GM20000 (cell line): ENCODE measurements at regions not wholly inside any gene's neighbourhood (a gene's known extent, or its start where the extent isn't known, plus 50 kb on each side); places are given as distances from the start of the nearest gene placed in this dataset.

ENCODE experiments used
- DNase-seq: peaks from one replicate; pipeline ENCODE4 v3.0.0; 2012; ENCODE audit warnings: low spot score
- TF ChIP-seq, protein P1 (sequence below): IDR thresholded peaks from 2 replicates; pipeline ENCODE4 v1.5.1; 2012; ENCODE audit warnings: mild to moderate bottlenecking, control low read depth; ENCODE audit errors: extremely low read depth, missing control alignments

DNA sequence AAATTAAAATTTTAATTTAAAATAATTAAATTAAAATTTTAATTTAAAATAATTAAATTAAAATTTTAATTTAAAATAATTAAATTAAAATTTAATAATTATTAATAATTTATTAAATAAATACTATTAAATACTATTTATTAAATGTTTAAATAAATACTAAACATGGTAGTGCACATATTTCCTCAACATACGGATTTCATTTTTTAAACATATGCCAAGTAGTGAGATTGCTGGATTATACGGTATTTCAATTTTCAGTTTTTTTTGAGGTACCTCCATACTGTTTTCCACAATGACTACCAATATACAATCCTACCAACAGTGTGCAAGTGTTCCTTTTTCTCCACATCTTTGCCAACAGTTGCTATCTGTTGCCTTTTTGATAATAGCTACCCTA, 852.9 kb upstream of the CDH8 start:
- TF ChIP-seq, protein P1, sequence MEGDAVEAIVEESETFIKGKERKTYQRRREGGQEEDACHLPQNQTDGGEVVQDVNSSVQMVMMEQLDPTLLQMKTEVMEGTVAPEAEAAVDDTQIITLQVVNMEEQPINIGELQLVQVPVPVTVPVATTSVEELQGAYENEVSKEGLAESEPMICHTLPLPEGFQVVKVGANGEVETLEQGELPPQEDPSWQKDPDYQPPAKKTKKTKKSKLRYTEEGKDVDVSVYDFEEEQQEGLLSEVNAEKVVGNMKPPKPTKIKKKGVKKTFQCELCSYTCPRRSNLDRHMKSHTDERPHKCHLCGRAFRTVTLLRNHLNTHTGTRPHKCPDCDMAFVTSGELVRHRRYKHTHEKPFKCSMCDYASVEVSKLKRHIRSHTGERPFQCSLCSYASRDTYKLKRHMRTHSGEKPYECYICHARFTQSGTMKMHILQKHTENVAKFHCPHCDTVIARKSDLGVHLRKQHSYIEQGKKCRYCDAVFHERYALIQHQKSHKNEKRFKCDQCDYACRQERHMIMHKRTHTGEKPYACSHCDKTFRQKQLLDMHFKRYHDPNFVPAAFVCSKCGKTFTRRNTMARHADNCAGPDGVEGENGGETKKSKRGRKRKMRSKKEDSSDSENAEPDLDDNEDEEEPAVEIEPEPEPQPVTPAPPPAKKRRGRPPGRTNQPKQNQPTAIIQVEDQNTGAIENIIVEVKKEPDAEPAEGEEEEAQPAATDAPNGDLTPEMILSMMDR = no peak
- DNase-seq = no peak

DNA sequence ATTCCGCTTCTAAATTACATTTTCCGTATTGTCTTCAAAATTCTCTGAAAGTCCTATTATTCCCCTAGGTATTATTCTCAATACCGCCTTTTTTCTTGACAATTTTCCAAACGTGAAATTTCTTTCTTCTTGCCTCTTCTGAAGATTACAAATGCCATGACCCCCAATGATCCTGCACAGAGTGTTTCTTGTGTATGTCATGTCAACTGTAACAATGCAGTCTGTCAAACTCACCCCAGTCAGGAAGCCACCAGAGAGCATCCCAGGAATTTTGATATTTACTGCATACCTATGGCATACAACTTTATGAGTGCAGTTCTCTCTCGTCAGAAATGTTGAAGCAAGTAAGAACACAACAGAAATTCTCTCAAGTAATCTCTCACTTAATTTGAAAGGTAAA, 847.3 kb upstream of the CDH8 start:
- TF ChIP-seq, protein P1 = no peak
- DNase-seq = no peak

DNA sequence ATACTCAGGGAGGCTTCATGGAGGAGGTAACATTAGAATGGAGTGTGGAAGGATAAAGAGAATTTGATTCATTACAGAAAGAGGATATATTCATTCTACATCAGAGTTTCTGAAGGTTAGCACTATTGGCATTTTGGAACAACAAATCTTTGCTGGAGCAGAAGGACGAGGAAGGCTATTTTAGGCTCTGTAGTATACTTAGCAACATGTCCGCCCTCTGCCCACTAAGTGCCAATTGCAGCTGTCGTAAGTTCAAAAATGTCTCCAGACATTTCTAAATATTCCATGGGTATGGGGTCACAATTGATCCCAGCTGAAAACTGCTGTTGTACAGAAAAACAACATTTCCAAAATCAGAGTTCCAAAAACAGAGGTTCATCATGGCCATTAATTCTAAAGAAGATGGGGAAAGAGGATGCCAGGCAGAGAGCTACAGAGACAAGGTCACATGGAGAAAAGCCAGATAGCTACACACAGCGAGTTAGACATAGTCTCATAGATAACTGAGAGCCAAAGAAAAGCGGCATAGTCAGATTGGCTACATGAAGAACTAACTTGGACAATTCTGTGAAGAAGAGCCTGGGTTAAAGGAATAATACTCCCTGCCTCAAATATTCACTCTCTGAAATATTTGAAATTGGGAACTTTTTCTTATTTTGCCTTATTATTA, 846.4 kb upstream of the CDH8 start:
- TF ChIP-seq, protein P1 = no peak
- no peak for DNase-seq

DNA sequence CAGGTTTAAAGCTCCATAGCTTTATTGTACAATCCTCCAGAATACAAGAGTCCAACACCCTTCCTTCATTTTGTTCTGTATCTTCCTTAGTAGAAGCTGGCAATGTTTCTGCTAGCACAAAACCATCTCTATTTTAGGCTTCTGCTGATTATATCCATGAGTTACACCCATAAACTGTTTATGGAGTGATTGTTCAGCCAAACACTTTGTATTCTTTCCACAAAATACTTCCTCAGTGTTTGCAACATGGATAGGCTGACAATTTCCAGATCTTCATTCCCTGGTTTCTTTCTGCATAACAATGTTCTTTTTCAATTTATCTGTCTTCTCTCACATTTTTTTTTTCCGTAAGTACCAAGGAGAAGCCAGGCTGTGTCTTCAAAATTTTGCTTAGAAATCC, 839.9 kb upstream of the CDH8 start:
- TF ChIP-seq, protein P1 = no peak
- DNase-seq = no peak

DNA sequence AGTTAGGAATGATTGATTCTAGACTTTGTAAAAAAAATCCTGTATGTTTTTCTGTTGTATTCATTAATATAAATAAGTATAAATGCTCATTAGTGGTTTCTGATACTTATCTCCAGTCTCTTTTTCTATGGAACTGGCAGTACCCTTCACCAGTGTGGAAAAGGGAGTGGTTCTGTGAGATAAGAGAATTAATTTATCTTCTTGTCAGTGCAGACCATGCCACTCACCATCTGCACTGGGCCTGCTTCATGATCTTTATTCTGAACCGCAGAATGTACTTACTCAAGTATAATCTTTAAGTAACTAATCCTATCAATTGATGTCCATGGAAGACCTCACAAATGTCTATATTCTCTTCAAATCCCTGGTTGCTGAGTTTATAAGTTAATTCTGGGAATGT, 836.1 kb upstream of the CDH8 start:
- DNase-seq = no peak
- TF ChIP-seq, protein P1 = no peak

DNA sequence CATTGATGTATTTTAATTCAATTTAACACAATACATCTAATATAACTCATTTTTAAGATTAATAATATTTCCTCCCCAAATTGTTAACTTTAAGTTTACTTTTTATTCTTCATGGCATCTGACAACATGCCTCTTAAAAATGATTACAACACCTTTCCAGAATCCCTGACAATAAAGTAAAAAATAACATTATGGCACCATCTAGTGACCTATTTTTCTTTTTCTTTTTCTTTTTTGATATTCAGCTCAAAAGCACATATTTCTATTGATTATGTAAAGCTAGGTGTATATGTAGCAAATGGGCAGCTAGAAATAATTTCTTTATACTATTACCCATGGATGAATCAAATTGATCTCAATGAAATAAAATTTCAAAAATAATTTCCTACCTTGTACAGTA, 834.3 kb upstream of the CDH8 start:
- no peak for DNase-seq
- TF ChIP-seq, protein P1 = no peak

DNA sequence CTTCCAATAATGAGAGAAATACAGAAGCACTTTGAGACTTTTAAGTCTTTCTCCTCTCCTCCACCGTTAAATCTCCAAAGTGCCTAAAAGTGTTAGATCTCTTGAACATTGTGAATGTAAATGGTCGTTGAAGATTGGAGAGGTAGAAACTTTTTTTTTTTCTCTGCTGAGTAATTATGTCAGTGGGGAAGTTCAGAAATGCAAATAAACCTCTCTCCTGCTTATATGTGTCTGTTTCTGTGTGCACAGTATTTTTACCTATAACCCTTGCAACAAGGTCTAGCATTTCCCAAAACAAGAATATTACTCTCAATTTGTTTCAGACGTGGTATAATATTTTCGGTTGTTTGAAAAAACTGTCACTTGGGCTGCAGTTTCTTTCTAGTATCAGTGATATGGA, 833.6 kb upstream of the CDH8 start:
- no peak for DNase-seq
- TF ChIP-seq, protein P1 = no peak
